HK-2 (cell line): ENCODE measurements at regions not wholly inside any gene's neighbourhood (a gene's known extent, or its start where the extent isn't known, plus 50 kb on each side); places are given as distances from the start of the nearest gene placed in this dataset.
"Not testable (repeated sequence)": the region's sequence is repeated elsewhere in the genome, so short reads cannot be mapped to it uniquely, and the experiment has no call there.

Experiments
- DNase-seq: peaks from one replicate; pipeline ENCODE4 v3.0.0-alpha.2; 2018; ENCODE audit not compliant: unreplicated experiment

DNA sequence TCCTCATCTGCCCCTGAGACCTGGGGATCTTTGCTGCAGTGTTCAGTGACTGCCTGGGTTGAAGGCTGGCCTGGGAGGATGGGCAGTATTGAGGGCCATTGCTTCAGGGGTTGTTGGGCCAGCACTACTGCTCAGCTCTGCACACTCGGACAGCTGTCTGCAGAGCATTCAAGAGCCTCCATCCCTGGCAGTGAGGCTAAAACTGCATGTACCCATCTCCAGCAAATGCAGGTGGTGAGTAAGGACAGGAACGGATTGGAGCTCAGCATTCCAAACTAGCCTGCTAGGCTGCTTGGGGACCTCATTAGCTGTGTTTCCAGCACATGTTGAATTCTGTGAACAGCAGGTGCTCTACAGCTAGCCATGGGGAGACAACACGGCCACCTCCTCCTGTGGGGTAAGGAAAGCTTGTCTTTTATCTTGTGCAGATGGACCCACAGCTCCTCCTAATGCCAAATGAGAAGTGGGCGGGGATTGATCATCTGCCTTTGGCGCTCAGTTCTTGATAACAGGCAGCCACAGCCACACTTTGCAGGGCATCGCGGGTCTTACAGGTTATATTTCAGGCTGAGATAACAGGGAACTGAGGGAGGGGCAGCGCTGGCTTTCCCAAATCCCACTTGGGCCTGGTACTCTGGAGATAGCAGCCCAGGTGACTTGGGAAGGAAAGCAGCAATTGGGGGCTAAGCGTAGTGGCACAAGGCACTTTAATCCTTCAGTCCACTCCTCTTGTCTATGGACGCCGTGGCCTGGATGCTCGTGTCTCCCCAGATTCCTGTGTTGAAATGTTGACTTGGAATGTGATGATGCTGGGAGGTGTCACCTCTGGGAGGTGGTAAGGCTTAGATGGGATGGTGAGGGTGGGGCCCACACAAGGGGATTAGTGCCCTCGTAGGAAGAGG is 254.5 kb upstream of the B3GAT1 start:
- DNase-seq = no peak

DNA sequence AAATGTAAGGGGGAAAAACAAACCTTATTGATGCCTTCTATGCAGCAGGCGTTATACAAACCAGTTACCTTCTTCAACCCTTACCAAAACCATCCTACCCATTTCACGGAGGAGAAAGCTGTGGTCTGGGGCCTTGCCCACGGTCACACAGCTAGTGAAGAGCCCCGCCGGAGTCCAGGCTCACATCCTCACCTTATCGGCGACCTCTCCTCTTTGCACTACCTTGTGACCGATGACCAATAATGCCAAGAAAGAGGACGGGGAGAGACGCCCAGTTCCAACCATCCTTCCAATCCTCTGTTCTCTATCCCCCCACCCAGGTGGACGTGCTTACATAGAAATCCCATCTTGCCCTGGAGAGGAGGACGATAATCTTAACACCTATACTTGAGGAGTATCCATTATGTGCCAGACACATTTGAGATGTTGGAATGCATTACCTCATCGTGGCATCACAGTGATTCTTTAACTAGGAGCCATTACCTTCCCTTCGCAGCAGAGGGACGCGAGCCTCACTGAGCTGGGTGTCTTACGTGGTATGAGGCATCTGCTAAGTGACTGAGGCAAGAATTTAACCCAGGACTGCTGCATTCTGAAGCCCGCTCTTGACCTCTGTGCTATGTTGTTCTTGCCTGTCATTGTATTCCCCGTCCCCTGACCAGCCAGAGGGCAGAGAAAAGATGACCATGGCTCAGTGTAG is 253.7 kb upstream of the B3GAT1 start:
- DNase-seq = no peak

DNA sequence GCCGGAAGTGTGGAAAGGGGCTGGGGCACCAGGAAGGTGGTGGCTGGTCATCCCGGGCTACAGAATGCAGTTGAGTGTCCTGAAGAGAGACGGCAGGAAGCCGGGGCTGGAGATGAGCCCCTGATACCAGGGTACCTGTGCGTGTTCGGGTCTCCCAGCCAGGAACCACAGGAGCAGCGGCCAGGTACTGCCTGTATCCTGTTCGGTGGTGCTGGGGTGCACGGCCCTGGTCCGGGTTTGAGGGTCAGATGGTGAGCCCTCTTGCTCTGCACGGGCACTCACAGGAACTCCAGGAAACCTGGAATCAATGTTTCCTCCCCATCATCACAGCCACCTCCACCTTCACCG is 253.1 kb upstream of the B3GAT1 start:
- no peak for DNase-seq

DNA sequence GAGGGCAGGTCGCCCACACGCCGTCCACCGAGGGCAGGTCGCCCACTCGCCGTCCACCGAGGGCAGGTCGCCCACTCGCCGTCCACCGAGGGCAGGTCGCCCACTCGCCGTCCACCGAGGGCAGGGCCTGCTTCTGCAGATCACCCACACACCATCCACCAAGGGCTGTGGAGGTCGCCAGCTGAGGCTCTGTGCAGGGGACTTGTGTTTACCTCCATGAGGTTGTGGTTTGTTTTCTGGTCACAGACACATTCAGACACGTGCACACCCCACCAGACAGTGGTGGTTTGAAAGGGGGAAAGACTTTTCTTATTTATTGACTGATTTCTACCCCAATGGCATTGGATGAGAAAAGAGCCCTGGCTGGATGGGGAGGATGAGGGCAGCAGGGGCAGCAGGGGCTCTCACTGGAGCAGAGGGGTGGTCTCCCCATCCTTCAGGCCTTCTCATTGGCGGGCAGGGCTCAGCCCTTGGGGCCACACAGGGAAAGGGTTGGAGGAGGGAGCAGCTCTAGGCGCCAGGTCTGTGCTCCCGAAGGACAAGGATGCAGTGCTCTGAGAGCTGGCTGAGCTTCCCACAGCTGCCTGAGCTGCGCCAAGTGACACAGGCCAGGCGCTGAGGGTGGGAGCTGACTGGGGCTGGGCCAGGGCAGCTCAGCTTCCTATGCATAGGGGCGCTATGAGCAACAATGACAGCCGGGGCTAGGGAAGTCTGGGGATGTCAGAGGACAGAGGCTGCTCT is 252.6 kb upstream of the B3GAT1 start:
- DNase-seq = no peak

DNA sequence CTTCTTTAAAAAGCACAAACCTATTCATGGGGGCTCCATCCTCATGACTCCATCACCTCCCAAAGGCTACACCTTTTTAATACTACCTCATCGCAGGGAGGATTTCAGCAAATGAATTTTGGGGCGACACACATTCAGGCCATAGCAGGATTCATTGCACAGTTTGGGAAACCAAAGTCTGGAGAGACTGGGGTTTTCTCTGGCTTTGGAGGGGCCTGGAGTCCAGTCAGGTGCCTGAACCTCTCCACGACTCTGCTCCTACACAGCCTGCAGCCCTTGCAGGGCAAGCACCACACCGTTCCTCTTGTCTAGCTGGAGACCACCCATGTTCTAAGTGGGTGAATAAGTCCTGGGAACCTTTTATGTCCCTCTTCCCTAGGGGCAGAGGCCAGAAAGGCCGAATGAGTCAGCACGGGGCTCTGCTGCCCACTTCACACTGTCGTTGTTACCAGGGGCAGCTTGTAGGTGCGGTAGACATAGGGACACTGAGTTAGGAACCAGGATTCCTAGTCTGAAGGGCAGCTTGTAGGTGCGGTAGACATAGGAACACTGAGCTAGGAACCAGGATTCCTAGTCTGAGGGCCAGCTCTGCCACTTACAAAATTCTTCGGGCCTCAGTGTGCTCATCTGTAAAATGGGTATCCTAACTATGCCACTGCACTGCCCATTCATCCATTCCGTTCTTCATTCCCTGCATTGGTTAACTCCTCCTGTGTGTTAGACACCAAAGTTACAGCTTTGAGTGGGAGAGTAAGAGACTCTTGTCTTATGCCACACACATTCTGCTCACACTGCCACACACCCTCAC is 251.7 kb upstream of the B3GAT1 start:
- no peak for DNase-seq

DNA sequence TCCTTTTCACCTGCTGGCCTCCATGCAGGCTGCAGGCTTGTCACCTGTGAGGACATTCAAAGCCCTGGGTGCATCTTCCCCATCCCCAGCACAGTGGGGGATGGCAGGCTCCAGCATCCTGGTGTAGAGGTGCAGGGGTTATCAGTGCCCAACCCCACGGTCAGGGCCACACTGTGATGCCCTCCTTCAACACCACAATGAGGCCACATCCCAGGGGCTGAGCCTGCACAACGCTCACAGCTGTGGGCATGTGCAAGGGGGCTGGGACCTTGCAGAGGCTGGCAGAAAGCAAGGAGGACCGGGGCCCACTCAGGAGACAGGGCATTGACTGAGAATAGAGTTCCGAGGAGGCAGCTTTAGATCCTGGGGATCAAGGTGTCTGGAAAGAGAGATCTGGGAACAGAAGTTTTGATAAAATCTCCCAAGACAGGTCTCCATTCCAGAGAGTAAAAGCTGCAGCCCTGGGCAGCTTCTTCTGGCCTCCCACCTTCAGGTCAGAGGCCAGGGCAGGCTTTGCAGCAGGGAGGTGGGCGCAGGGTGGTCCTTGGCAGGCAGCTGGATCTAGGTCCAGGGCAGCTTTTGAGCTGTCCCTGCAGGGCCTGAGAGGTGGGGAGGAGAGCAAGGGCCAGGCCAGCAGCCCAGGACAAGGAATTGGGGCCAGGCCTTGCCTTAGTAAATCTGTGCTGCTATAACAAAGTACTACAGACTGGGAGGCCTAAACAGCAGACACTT is 250.8 kb upstream of the B3GAT1 start:
- no peak for DNase-seq

DNA sequence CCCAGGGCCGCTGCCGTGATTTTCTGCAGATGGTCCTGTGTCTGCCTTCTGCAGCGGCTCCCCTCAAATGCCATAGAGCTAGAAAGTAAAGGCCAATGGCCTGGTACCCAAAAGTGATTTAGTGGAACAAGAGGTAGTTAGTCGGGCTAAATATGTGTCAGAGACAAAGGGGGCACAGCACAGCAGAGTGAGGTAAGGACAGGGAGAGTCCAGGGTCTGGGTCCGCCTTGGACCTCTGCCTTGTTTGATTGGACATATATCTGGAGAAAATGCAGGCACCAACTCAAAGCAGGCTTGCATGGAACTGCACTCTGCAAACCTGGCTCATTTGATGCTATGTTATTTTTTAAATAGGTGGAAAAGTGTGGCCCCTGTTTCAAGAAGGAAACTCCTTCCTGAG is 249.6 kb upstream of the B3GAT1 start:
- no peak for DNase-seq

DNA sequence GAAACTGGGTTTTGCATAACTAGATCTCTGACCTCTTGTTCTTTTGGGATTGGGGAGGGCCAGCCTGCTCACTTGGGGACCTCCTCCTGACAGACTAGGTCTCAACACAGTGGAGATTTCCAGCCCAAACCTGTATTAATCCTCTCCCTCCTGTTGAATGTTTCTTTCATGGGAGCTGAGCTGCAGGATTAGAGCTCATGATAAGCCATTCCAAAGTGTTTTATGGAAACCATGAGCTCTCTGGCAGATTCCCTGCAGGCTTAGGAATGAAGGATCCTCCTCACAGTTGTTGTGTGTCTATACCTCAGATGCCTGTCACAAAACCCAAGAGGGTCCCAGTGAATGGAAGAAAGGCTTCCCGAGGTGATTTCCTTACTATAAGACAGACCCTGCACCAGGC is 248.4 kb upstream of the B3GAT1 start:
- no peak for DNase-seq

DNA sequence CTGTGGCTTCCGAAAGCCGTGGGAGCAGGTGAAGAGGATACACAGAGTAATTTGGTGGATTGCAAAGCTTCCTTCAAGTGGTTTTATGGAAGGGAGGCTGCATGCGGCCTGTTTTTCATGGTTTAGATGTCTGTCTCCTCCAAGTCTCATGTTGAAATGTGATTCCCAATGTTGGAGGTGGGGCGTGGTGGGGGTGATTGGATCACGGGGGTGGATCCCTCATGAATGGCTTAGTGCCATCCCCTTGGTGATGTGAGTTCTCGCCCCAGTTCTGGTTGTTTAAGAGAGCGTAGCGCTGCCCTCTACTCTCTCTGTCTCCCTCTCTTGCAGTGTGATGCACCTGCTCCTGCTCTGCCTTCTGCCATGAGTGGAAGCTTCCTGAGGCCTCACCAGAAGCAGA is 247.8 kb upstream of the B3GAT1 start:
- no peak for DNase-seq

DNA sequence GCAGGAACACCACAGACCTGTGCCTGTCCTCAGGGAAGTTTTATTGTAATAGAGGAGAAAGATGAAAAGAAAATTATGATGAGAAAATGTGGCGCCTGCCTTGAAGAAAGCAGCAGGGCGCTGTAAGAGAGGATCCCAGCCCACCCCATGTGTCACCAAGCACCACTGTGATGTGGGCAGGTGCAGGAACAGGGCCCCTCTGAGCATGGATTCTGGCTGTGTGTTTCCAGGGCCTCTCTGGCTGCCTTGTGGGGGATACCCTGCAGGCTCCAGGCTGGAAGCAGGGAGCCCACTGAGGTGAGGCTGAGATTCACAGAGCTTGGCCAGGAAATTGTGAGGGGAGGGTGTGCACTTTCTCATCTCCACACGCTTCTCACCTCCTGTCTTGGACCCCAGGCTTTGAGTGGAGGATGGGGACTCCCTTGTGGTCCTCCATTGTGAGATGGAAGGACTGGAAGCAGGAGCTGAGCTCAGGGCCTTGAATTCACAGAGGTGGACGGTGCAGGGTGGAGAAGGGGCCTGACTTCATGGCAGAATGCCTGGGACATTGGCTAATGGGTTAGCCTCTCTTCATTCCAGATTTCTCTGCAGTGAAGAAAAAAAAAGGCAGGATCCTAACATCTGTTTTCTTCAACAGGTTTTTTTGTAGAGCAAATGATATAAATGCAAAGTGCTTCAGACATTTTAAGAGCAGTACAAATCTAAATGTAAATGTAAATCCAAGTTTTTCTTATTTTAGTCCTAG is 246.6 kb upstream of the B3GAT1 start:
- DNase-seq = no peak

DNA sequence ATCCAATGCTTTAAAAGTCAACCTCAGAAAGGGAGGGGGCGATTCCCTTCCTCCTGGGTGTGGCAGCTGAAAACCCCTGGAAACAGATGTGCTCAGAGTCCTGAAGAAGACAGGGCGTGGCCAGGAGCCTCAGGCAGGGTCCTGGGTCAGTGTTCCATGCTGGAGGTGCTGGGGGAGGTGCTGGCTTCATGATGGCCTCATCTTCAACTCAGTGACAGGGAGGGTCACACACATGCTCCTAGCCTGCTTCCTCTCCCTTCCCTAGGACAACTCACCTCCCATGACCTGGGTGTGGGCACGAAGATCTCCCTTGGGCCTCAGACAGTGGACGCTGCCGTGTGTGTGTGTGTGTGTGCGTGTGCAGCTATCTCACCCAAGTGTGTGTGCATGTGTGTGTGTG is 245.6 kb upstream of the B3GAT1 start:
- DNase-seq = no peak

DNA sequence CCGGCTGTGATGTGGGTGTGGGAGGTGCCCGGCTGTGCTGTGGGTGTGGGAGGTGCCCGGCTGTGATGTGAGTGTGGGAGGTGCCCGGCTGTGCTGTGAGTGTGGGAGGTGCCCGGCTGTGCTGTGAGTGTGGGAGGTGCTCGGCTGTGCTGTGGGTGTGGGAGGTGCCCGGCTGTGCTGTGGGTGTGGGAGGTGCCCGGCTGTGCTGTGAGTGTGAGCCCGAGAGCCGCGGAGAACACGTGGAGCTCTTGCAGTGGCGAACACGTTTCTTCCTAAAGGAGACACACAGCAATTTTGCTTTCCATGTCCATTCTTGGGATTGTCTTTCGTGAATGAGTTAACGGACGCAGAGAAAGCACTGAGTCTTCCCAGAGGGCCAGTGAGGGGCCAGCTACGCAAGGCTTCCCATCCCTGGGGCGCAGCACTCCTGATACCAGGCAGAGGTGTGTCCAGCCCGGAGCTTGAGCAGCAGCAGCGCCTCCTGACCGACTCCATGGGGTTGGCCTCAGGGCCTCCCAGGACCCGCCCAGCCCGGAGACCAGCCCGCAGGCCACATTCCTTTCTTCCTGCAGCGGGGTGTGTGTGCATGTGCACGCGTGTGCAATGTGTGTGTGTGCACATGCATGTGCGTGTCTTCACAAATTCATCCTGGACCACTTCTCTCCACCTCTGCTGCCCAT is 245.0 kb upstream of the B3GAT1 start:
- no peak for DNase-seq

DNA sequence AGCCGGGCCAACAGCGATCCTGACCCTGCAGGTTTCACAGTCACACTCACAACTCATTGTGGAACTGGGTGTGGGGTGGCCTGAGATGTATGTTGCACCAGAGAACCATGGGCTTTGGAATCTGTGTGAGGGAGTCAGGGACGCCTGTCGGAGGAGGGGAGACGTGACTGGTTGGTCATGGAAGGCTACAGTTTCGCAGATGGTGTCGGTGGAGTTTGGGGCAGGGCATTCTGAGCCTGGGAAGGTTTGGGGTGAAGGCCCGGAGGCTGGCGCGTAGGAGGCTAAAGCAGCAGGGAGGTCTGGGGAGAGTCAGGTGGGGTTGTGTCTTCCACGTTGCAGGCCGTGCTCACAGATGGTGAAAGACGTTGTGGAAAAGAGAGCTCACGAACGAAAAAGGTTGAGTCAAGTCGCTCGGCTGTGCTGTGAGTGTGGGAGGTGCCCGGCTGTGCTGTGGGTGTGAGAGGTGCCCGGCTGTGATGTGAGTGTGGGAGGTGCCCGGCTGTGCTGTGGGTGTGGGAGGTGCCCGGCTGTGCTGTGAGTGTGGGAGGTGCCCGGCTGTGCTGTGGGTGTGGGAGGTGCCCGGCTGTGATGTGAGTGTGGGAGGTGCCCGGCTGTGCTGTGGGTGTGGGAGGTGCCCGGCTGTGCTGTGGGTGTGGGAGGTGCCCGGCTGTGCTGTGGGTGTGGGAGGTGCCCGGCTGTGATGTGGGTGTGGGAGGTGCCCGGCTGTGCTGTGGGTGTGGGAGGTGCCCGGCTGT is 244.2 kb upstream of the B3GAT1 start:
- not testable (repeated sequence) for DNase-seq

DNA sequence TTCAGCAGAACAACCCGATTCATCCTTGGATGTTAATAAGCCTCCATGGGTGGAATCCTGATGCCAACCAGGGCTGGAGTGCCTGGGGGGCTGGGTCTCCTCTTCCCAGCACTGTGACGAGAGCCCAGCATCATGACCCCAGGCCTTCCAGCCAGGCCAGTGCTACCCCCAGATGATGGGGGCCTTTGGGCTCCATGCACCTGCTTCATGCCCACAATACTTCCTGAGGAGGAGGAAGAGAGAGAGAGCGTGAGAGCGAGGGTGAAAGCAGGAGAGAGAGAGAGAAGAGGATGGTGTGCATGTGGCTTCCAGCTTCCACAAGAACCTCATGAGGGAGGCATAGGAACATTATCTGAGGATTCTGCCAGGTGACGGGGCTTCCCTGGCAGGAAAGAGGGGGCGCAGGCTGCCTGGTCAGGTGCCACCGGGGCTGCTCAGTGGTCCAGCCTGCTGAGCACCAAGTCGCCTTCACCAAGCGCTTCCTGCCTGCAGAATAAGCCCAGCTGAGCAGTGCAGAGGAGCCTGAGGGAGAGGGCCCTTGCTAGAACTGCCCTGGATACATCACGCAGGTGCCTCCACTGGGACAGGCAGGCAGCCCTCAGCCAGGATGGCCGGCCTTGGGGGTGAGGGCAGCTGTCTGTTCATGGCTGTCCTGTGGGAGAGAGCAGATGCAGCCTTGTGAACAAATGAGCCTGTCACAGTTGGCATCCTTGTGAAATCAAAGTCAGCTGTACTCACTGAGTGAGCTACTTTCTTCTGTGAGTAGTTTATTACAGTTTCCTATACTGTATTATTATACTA is 243.3 kb upstream of the B3GAT1 start:
- DNase-seq = no peak

DNA sequence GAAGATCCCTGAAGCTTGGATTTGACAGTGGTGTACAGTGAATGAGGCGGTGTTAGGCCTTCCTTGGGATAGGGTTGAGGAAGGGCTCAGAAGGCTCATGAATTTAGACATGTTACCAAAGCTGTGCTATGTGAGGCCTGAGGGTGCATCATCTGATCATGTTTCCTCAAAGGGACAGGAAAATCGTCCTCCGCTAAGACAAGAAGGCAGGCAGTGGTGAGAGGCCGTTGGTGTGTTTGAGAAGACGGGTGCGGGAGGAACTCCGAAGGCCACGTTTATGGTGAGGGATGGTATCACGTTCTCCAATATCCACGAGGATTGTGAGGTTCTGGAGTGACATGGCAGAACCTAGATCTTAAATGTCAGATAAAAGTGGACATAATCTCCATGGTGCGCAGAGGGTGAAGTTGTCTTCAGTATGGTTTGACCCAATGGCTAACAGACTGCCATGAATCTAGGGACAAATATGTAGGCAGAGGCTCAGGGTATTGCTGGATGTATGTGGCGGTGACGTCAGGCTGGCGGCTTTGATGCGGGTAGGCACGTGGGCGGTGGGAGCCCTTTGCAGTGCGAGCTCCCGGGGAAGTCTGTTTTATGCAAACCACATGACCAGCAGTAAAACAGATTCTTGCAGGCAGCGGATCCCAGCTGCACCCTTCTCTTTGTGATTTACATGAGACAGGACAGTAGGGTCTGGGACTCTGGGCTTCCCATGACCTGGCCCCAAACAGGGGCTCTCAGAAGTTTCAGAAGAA is 242.3 kb upstream of the B3GAT1 start:
- DNase-seq = no peak

DNA sequence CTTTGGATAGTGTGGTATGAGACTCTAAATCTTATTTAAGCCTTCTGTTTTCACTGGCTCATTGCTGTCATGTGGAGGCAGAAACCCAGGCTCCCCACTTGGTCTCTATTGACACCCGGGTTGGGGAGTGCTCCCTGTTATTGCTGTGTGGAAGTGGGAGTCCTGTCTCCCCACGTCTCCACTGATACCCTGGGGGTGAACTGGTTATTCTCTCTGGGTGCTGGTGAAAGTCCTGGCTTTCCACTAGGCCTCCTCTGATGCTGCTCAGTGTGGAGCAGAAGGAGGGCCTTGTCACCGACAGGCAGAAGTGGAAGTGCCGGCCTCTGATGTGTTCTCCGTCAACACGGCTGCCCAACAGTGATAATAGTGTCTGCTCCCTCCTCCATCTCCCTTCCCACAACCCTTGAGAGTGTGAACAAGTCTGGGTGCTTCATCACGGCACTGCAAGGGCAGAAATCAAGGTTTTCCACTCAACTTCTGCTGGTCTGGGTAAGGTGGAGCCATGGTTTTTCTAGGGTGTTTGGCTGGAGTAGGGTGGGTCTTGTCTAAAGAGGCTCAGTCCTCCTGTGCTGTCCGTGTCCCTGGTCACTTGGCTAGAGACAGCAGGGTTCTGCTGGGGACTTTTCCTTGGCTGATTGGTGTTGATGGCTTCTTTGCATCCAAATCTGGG is 240.7 kb upstream of the B3GAT1 start:
- no peak for DNase-seq
